GM18511 (cell line): ENCODE measurements at regions not wholly inside any gene's neighbourhood (a gene's known extent, or its start where the extent isn't known, plus 50 kb on each side); places are given as distances from the start of the nearest gene placed in this dataset.
"Not testable (repeated sequence)": the region's sequence is repeated elsewhere in the genome, so short reads cannot be mapped to it uniquely, and the experiment has no call there.

Experiments used
- ATAC-seq: cut with Tn5 transposase; IDR thresholded peaks from one replicate; pipeline ENCODE4 v1.9.1; 2021; ENCODE audit warnings: mild to moderate bottlenecking, moderate library complexity; ENCODE audit not compliant: unreplicated experiment

DNA sequence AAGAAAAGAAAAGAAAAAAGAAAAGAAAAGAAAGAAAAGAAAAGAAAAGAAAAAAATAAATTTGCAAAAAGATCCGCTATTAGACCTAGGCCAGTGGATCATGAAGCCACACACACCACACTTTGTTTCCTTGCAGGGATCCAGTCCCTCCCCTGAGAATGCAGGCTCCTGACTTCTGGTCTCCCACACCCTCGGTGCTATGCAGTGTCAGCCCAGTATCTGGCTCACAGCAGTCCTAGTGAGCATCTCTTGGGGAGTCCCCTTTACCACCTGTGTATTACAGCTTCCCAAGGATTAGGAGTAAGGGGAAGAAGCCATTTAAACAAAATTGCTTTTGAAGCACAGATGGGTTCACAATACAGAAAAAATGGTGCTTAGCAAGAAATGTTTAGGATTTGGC lies 174.1 kb upstream of the IRF2BP2 start:
- not testable (repeated sequence) for ATAC-seq

DNA sequence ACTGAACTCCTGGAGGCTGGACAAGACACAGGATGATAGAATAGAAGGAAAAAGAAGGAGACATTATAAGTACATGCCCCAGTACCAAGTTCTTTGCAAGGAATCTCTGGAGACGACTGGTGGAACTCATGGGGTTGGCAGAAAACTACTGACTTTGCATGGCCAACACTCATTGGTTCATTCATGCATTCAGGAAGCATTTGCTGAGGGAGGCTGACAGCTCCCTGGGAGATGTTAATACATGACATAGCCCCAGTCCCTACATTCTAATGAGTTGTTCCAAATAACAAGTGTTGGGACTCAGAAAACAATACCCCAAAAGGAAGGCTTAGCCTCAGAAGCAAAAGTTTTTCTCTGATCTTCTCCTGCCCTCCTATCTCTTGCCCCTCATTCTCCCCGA lies 172.8 kb upstream of the IRF2BP2 start:
- ATAC-seq, result no peak

DNA sequence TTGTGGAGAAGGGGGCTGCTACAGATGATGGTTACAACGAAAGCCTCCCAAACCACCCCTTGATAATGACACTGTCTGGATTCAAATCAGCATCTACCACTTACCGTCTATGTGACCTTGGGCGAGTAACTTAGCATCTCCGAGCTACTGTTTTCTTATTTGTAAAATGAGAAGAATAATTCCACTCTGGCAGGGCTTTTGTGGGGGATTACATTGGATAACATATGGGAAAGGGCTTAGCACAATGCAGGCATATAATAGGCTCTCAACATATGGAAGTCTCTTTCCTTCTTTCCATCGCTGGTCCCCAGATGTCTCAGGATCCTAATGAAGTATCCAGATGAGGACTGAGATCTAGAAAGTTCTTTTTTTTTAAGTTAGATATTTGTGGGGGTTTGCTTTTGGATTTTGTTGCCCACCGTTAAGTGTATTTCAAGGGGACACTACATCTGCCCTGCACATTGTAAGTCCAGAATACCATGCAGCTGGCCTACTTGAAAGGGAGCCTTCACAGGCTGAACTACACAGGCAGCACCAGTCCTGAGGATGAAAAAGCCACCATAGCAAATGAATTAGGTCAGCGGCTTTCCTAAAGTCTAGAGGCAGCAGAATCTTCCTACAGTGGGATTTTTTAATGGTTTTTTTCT lies 172.2 kb upstream of the IRF2BP2 start:
- no peak for ATAC-seq

DNA sequence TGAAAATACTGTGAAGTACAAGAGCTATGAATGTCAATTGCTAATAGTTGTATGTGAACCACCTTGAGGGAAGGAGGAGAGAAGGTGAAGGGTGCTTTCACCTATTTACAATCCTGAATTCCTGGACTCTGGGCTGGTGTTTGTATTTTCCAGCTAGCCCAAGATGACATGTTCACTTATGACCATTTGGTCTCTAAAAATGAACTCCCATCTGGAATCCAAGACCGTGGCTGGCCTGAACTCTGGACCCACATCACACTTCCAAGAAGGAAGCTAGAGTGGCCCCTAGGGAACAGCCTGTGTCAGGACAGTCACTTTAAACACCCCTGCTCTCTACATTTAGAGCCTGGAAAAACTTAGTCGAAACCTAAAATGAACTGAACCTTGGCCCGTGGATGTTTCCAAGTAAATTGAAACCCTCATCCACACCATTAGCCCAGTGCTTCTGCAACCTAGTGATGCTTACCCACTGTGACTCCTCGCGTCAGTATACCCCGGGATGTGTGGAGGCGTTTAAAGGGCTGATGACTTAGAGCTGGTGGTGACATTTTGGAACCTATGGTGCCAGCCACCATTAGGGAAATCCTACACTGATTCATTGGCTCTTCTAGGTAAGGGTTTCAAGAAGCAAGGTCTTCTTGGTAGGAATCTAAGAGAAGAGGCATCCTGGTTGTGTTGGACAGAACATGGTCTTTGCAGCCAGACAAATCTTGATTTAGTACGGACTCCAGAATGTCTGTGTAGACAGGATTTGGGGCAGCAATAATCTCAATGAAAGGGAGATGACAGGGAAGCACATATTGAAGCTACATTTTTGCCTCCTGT lies 171.5 kb upstream of the IRF2BP2 start:
- no peak for ATAC-seq

DNA sequence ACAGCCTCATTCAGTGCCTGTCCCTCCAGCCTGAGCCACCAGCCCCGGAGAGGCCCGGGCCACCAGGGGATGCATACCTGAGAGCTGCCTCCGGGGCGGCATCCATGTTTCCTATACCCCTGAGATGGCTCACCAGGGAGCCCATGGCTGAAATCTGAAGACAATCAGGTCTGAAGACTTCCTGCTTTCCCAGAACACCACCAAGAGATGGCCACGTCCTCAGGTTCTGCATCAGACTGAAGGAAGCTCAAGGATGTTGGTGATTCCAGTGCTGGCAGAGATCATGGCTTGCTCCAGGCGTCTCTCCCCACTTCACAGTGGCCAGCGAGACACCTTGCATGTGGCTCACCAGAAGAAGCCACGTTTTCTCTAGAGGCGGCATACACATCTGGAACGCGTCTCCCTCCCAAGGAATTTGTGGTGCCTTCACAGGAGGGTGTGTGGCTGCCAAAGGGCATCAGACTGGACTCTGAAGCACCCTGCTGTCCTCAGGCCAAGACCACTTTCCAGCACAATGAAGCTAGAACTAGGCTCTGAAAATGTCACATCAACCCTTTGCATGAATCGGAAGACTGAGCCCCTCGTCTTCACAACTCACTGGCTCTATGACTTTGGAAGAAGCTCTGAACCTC lies 170.7 kb upstream of the IRF2BP2 start:
- no peak for ATAC-seq

DNA sequence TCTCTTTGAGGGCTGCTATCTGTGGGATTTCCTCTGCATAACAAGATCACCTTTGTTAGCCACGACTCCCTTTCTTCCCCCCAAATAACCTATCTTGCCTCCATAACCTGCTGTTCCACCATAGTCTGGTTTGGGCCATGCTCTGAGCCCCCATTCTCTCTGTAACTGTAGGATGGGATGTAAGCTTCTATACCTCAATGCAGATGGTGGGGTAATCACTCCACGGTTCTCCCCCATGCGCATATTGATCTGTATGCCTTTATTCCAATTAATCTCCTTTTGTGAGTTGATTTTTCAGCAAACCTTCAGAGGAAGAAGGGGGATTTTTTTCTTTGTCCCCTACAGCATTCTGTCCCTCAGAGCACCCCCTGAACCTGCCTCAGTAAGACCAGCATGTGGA lies 170.1 kb upstream of the IRF2BP2 start:
- ATAC-seq, result no peak

DNA sequence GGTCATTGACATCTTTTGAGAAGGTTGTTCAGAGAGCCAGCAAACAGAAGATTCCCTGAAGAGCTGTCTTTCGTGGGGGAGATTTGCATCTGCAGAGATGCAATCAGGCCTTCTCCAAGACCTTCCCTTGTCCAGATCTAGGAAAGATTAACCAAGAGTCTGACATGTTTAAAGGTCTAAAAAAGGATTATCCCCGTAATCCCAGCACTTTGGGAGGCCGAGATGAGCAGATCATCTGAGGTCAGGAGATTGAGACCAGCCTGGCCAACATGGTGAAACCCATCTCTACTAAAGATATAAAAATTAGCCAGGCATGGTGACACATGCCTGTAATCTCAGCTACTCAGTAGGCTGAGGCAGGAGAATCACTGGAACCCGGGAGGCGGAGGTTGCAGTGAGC lies 169.6 kb upstream of the IRF2BP2 start:
- ATAC-seq, result not testable (repeated sequence)

DNA sequence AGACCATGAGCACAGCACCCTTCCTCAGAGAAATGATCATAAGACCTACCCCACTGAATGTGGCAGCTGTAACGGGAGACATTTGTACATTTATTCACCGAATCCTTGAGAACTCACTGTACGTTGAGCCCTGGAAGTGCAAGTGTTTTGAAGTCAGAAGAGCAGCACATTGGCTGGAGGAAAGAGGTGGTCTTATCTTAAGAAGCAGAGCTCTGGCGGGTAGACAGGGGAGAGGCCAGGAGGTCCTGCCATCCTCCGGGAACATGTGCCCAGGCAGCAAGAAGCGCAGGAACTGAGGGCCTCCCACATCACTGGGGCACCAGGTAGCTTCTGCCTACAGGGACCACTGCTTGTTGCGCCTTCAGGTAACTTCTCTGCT lies 169.2 kb upstream of the IRF2BP2 start:
- ATAC-seq, result no peak

DNA sequence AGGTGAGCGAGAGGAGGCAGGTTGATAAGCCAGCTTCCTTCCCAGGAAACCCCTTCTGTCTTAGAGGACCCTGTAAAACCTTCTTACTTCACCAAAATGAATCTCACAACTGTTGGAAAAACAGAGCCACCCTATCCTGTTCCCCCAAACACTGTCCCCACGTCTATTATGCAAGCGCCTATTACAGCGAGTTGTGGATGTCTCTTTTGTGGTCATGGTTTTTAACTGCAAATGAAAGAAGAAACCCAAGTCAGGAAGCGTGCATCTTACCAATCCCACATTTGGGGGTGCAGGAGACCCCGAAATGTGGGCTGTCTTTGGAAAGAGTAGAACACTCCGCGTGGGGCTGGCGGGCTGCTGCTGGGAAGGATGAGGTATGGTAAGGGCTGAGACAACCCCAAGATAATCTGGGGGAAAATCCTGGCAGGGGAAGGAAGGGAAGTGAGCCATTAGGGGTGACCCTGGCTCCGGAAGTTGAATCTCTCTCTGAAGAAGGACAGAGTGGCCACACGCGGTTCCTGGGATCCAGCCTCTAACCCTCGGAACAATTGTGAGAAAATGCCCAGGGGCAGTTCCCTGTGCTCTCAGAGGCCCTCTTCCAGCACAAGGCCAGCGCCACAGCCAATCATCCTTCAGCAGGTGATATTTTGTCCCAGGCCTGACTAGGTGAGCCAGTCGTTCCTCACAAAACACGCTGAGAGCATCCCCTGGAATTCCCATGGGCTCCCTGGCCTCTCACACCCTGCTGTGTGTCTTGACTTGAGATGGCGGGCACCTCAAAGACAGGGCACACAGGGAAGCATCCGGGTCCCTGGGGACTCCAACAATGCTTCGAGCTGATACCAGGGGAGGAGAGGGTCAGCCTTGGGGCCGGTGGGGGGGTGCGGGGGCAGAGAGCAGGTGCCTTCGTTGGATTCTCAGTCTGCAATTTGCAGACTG lies 168.5 kb upstream of the IRF2BP2 start:
- ATAC-seq, result no peak

DNA sequence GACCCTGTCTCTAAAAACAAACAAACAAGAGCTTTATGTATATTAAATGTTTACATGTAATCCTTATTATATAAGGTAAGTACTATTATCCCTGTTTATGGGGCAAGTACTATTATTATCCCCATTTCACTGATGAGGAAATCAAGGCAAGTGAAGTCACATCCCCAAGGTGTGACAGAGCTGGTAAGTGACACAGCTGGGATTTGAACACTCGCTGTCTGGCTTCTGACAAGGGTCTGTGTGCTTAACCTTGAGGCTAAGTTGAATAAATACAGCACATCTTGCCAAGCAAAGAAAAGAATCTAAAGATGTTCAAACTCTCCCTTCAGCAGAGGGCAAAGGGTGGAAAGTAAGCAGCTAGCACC lies 167.9 kb upstream of the IRF2BP2 start:
- ATAC-seq, result no peak

DNA sequence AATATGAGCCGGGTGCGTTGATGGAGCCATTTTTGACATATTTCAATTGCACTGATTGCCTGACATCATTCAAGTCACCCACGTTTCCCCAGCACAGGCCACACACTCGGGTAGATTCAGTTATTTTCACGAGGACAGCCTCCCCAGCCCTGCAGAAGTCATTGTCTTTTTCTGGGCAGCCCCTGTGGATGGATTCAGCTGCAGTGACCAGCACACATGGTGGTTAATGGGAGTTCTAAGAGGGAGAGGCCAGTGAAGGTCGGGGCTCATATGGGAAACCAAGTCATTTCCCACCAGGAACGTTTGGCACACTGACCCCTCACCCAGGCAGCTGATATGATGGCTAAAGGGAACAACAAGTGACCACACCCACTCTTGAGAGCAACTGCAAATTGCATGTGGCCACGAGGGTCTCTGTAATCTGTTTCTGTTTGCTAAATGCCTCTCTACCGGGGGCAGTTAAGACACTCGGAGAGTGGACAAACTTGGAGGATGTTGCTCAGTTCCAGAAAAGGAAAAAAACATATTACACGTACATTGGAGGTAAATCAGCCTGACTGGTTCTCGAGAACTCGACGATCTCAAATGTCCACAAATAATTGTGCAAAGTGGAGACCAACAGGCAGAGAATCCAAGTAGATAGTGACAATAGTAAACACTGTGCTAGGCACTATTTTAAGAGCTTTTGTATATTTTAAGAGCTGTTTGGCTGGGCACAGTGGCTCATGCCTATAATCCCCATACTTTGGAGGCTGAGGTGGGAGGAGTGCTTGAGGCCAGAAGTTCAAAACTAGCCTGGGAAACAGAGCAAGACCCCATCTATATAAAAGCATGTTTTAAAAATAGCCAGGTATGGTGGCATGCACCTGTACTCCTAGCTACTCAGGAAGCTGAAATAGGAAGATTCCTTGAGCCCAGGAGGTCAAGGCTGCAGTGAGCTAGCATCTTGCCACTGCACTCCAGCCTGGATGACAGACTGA lies 167.2 kb upstream of the IRF2BP2 start:
- ATAC-seq, result no peak

DNA sequence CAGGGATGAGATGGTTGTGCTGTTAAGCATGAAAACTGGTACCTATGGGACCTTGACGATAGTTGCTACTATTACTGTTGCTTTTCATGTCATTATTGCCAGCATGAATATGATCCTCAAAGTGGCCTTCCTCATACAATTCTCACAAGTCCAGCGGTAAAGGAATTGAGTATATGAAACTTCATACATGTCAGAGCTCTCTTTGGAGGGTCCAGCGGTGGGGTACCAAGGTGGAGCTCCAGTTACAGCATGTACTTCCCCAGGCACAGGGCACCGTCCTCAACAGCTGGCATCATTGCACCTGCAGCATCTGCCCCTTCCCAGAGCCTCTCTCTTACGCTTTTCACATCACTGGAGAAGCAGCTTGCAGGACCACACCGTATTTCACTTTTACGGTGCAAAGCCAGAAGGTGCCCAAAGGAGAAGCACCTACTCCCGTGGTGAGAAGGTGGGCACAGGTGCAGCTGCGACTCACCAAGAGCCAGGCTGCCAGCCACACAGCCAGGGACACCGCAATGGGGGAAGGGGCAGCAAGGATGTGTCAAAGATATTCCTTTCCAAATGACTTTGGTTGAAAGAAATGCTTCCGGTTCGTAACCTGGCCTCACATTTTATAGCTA lies 166.4 kb upstream of the IRF2BP2 start:
- ATAC-seq, result no peak

DNA sequence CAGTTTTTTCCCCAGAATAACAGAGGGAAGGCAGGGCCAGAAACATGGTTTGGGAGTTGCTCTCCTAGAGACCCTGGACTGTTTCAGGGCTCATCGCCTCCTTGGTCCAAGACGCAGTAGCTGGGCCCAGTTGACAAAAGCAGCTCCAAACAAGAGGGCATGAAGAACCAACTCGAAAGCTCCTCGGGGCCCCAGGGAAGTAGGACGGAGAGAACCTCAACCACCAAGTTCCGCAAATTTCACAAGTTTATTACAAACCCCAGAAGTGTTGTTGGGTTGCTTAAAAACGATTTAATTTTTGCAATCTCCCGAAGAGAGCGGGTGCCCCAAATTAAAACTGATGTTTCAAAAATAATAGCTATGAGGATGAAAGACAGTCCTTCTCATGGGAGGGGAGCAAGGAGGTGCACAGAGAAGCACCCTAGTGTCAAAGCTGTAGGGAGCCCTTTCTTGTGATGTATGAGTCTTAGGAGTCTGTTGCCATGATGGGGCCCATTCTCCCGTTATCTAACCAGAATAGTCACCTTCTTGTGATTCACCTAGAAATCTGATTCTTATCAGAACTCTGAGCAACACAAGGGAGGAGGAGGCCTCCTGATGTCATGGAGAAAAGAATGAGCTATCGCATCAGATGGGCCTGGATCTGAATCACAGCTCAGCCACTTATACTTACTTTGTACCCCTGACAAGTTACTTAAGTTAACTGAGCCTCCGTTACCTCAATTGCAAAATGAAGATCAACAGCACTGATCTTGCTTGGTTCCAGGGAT lies 165.7 kb upstream of the IRF2BP2 start:
- no peak for ATAC-seq

DNA sequence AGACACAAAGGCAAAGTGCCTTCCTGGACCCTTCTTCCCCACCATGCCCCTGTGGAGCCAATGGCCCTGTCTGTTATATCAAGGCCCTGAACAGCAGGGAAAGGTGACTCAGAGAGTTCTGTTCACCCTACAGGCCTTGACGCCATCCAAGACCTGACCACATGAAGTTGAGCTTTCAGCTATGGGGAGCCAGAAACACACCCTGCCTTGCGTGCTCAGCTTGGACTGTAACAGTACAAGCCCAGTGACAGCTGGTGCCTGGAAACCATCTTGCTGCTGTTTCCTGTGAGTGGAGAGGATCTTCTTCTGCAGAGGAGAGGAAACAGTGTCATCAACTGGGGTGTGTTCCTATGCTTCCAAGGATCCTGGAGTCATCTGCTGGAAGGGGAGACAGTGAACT lies 165.0 kb upstream of the IRF2BP2 start:
- no peak for ATAC-seq

DNA sequence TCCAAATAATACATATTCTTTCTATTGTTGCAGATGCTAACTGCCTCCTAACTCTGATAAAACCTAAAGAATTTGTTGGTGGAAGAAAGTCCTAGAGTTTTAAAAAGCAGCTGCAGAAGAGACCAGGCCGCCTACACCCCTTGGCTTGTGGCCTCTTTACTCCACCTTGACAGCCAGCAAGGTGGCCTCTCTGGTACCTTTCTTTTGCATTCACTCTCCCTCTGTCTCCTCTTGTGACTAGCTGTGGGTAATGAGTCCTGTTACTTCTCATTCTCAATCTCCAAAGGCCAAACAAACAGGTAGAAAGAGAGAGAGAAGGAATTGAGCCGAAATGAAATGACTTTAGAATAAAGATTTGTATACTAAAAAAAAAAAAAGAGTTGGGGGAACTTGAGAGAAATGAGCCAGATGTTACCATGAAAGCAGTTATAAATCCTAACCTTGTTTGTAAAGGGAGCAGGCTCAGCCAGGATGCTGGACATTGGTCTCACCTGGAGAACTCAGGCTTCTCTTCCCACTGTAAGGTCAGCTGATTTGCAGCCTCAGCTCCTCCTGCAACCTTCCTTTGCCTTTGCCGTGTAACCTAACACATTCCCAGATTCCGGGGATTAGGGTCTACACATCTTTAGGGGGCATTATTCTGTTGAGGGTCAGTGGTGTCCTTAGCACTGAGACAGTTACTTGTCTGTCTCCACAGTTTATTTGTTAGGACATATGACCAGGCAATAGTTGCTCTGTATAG lies 164.1 kb upstream of the IRF2BP2 start:
- no peak for ATAC-seq

DNA sequence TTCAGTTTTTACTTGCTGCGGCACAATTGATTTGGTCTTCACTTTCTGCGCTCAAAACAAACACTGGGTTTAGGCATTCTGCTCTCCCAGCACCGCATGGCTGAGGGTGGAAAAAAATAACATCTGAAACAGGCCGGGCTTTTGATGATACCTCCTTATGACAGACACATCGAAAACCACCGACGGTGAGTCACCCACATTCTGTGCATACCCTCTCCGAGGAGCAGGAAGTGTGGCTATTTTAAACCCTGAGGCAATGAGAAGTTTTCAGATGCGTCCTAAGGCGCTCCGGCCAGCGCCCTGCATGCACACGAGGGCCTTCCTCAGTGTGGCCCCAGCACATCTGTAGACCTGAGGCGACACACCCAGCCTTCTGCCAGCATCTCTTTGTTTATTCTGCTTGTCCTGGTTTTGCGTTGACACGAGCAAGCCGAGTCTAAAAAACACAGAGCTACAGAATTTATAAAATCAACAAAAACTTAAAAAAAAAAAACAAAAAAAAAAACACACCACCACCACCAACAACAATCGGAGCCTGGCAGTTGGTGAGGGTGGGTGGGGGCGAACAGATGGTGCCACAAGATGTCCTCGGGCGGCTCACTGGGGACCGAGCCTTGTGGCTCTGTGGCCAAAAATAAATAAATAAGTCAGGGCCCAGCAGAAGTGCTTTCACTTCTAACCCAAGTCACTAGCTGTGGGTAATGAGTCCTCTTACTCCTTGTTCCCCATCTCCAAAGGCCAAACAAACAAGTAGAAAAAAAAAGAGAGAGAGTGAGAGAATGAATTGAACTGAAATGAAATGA lies 162.6 kb upstream of the IRF2BP2 start:
- ATAC-seq, result peak; percentile 92

DNA sequence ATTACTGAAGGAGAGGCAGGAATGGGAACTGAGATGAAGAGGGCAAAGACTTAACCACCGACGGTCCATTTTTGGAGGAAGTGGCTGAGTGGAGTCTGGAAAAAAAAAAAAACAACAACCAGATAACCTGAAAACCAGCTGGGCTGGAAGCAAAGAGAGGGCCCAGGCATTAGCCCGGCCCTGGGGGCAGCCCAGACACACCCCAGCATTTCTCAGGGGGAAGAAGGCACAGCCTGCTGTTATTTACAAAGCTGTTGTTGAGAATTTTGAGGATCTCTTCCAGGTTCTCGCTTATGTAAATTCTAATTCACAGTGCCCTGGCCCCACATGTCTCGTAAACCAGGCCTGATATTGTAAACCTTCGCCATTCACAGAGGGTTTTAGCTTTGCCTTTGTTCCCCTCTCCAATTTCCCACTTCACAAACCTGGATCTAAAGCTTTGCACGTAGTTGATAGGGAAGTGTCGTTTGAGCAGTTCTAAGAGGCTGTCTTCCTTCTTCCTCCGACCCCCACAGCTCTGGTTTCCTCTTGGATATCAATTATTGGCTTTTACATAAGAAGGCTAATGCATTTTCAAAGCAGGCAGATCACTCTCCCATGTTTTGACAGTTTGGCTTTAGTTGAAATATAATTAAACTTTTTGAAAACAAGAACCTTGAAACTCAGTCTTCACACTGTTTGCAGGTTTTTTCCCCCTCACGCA lies 161.8 kb upstream of the IRF2BP2 start:
- peak; percentile 2 for ATAC-seq
